Ovary (tissue), 3 donors: ENCODE measurements at regions not wholly inside any gene's neighbourhood (a gene's known extent, or its start where the extent isn't known, plus 50 kb on each side); places are given as distances from the start of the nearest gene placed in this dataset.

Experiments
- CTCF ChIP-seq, 3 donors: fragments of 450-650 bp in 2 of 3; fragments of 200-600 bp in 1 of 3; IDR thresholded peaks; one replicate each; pipeline versions ENCODE4 v1.5.1 to v1.8.0; 2016 to 2022; ENCODE audit warnings: antibody characterized with exemption in 3 of 3, mild to moderate bottlenecking in 1 of 3
- EP300 ChIP-seq: sonication (generic); formaldehyde crosslinking; IDR thresholded peaks from one replicate; pipeline ENCODE4 v1.6.1; 2017; ENCODE audit warnings: antibody characterized with exemption
- donor health status: DM: no; HTN: no; CAD: no.

- TF ChIP-seq EP300 = no peak
- TF ChIP-seq CTCF (IDR thresholded peaks at IDR 0.05) = no peak
These were observed 1173.5 kb downstream of the RPA4 start for GRCh38 chrX:98057176-98057575.
